Kidney glomerular epithelial cell (primary cell): ENCODE measurements at regions not wholly inside any gene's neighbourhood (a gene's known extent, or its start where the extent isn't known, plus 50 kb on each side); places are given as distances from the start of the nearest gene placed in this dataset.

Source experiments
- DNase-seq: peaks from one replicate; lab custom pipeline; 2025; lab: John Stamatoyannopoulos, UW

GRCh38 chr1:188314557-188315137 lies 1485.9 kb downstream of the PLA2G4A start:
- no peak for DNase-seq

- no peak for DNase-seq
Measured at GRCh38 chr1:188317894-188318293, 1489.1 kb downstream of the PLA2G4A start.

- no peak for DNase-seq
Measured at GRCh38 chr1:188325211-188325610, 1496.5 kb downstream of the PLA2G4A start.

GRCh38 chr1:188343914-188344313 lies 1515.2 kb downstream of the PLA2G4A start:
- no peak for DNase-seq

GRCh38 chr1:188350104-188350503 lies 1521.4 kb downstream of the PLA2G4A start:
- no peak for DNase-seq

- DNase-seq = no peak
Measured at GRCh38 chr1:188355082-188355481, 1526.3 kb downstream of the PLA2G4A start.

GRCh38 chr1:188355847-188356246 lies 1527.1 kb downstream of the PLA2G4A start:
- no peak for DNase-seq

- DNase-seq = no peak
Measured at GRCh38 chr1:188359315-188359714, 1530.6 kb downstream of the PLA2G4A start.

GRCh38 chr1:188363943-188364342 lies 1535.2 kb downstream of the PLA2G4A start:
- DNase-seq = no peak

- no peak for DNase-seq
Measured at GRCh38 chr1:188364927-188365449, 1536.2 kb downstream of the PLA2G4A start.

- no peak for DNase-seq
Measured at GRCh38 chr1:188365874-188366273, 1537.1 kb downstream of the PLA2G4A start.

- no peak for DNase-seq
Measured at GRCh38 chr1:188367661-188368060, 1538.9 kb downstream of the PLA2G4A start.

- no peak for DNase-seq
Measured at GRCh38 chr1:188371295-188371806, 1542.6 kb downstream of the PLA2G4A start.

GRCh38 chr1:188372821-188373220 lies 1544.1 kb downstream of the PLA2G4A start:
- DNase-seq = no peak

GRCh38 chr1:188382851-188383250 lies 1554.1 kb downstream of the PLA2G4A start:
- no peak for DNase-seq

GRCh38 chr1:188386161-188386560 lies 1557.4 kb downstream of the PLA2G4A start:
- DNase-seq = no peak

GRCh38 chr1:188386666-188387065 lies 1557.9 kb downstream of the PLA2G4A start:
- no peak for DNase-seq

- DNase-seq = no peak
Measured at GRCh38 chr1:188394677-188395076, 1565.9 kb downstream of the PLA2G4A start.

- no peak for DNase-seq
Measured at GRCh38 chr1:188397521-188397920, 1568.8 kb downstream of the PLA2G4A start.

- DNase-seq = no peak
Measured at GRCh38 chr1:188402986-188403385, 1574.2 kb downstream of the PLA2G4A start.

- DNase-seq = no peak
Measured at GRCh38 chr1:188406636-188407035, 1577.9 kb downstream of the PLA2G4A start.

GRCh38 chr1:188420177-188420576 lies 1591.4 kb downstream of the PLA2G4A start:
- DNase-seq = no peak

- no peak for DNase-seq
Measured at GRCh38 chr1:188423073-188423472, 1594.3 kb downstream of the PLA2G4A start.

GRCh38 chr1:188424176-188424575 lies 1595.4 kb downstream of the PLA2G4A start:
- DNase-seq = no peak
